ENCODE measurements at regions not wholly inside any gene's neighbourhood (a gene's known extent, or its start where the extent isn't known, plus 50 kb on each side); places are given as distances from the start of the nearest gene placed in this dataset.

GRCh38 chr3:168342946-168343850 is 247.5 kb upstream of the GOLIM4 start:
- no peak for DNase-seq

GRCh38 chr3:168341956-168342936 is 246.5 kb upstream of the GOLIM4 start:
- DNase-seq, result no peak

- no peak for DNase-seq
Observed at GRCh38 chr3:168341192-168341815, 245.6 kb upstream of the GOLIM4 start.

- no peak for DNase-seq
Observed at GRCh38 chr3:168338161-168338560, 242.4 kb upstream of the GOLIM4 start.

- DNase-seq, result no peak
Observed at GRCh38 chr3:168336276-168336675, 240.6 kb upstream of the GOLIM4 start.

GRCh38 chr3:168333410-168333935 is 237.7 kb upstream of the GOLIM4 start:
- no peak for DNase-seq

GRCh38 chr3:168331756-168332155 is 236.0 kb upstream of the GOLIM4 start:
- no peak for DNase-seq

- DNase-seq, result no peak
Observed at GRCh38 chr3:168330983-168331382, 235.3 kb upstream of the GOLIM4 start.

GRCh38 chr3:168327856-168328255 is 232.1 kb upstream of the GOLIM4 start:
- no peak for DNase-seq

- no peak for DNase-seq
Observed at GRCh38 chr3:168325684-168326083, 230.0 kb upstream of the GOLIM4 start.

GRCh38 chr3:168322941-168323340 is 227.2 kb upstream of the GOLIM4 start:
- DNase-seq, result no peak

GRCh38 chr3:168314166-168314565 is 218.4 kb upstream of the GOLIM4 start:
- no peak for DNase-seq

GRCh38 chr3:168312984-168313383 is 217.3 kb upstream of the GOLIM4 start:
- DNase-seq, result no peak

- DNase-seq, result no peak
Observed at GRCh38 chr3:168307893-168308292, 212.2 kb upstream of the GOLIM4 start.

- DNase-seq, result no peak
Observed at GRCh38 chr3:168295027-168295426, 199.3 kb upstream of the GOLIM4 start.

- no peak for DNase-seq
Observed at GRCh38 chr3:168292296-168292695, 196.6 kb upstream of the GOLIM4 start.

GRCh38 chr3:168289471-168290008 is 193.8 kb upstream of the GOLIM4 start:
- no peak for DNase-seq

- DNase-seq, result no peak
Observed at GRCh38 chr3:168288511-168289401, 193.0 kb upstream of the GOLIM4 start.

GRCh38 chr3:168285506-168285905 is 189.8 kb upstream of the GOLIM4 start:
- DNase-seq, result no peak

GRCh38 chr3:168284728-168285127 is 189.0 kb upstream of the GOLIM4 start:
- DNase-seq, result no peak

- DNase-seq, result no peak
Observed at GRCh38 chr3:168275662-168276061, 179.9 kb upstream of the GOLIM4 start.
